Trophoblast cell (in vitro differentiated cells and primary cell): ENCODE measurements at regions not wholly inside any gene's neighbourhood (a gene's known extent, or its start where the extent isn't known, plus 50 kb on each side); places are given as distances from the start of the nearest gene placed in this dataset.
A peak's percentile ranks its signal among the peaks of the same experiment; 100 is the strongest.

Source experiments
- DNase-seq, 2 donors: peaks; one replicate each; pipeline ENCODE4 v3.0.0-alpha.2; 2016
- H2AFZ ChIP-seq: 2 replicates; pipeline ENCODE4 v1.6.1; 2013; ENCODE audit warnings: low read length, moderate library complexity, mild to moderate bottlenecking; ENCODE audit not compliant: insufficient read depth, poor library complexity
- H2AK5ac ChIP-seq: 2 replicates; pipeline ENCODE4 v1.6.1; 2013; ENCODE audit warnings: mild to moderate bottlenecking, low read length
- H2BK120ac ChIP-seq: 2 replicates; pipeline ENCODE4 v1.6.1; 2013; ENCODE audit warnings: low read length, mild to moderate bottlenecking, moderate library complexity; ENCODE audit not compliant: insufficient read depth, poor library complexity
- H2BK12ac ChIP-seq: 2 replicates; pipeline ENCODE4 v1.6.1; 2013; ENCODE audit warnings: mild to moderate bottlenecking, low read length, moderate library complexity
- H2BK5ac ChIP-seq: 2 replicates; pipeline ENCODE4 v1.6.1; 2013; ENCODE audit warnings: low read length, low read depth, moderate library complexity, mild to moderate bottlenecking; ENCODE audit not compliant: poor library complexity
- H3K14ac ChIP-seq: 2 replicates; pipeline ENCODE4 v1.6.1; 2013; ENCODE audit warnings: mild to moderate bottlenecking, low read length
- H3K18ac ChIP-seq: 2 replicates; pipeline ENCODE4 v1.6.1; 2013; ENCODE audit warnings: mild to moderate bottlenecking, low read length
- H3K23ac ChIP-seq: 2 replicates; pipeline ENCODE4 v1.6.1; 2013; ENCODE audit warnings: low read length
- H3K27ac ChIP-seq: 2 replicates; pipeline ENCODE4 v1.5.1; 2013; ENCODE audit warnings: low read depth, mild to moderate bottlenecking, inconsistent platforms, low read length, moderate library complexity
- H3K27me3 ChIP-seq: 2 replicates; pipeline ENCODE4 v1.6.1; 2013; ENCODE audit warnings: inconsistent platforms, mild to moderate bottlenecking, low read length, moderate library complexity; ENCODE audit not compliant: insufficient read depth
- H3K36me3 ChIP-seq, 2 experiments: 1 replicate in 1 of 2; 2 replicates in 1 of 2; pipeline ENCODE4 v1.6.1; 2013; ENCODE audit warnings: low read length in 2 of 2, mild to moderate bottlenecking in 2 of 2, moderate library complexity in 1 of 2; ENCODE audit not compliant: insufficient read depth in 2 of 2, control insufficient read depth in 1 of 2
- H3K4ac ChIP-seq: 2 replicates; pipeline ENCODE4 v1.6.1; 2013; ENCODE audit warnings: low read depth, mild to moderate bottlenecking, low read length, moderate library complexity
- H3K4me1 ChIP-seq, 2 experiments: 1 replicate in 1 of 2; 2 replicates in 1 of 2; pipeline ENCODE4 v1.6.1; 2013; ENCODE audit warnings: low read length in 2 of 2, mild to moderate bottlenecking in 2 of 2, moderate library complexity in 1 of 2; ENCODE audit not compliant: insufficient read depth in 2 of 2, control insufficient read depth in 1 of 2
- H3K4me2 ChIP-seq: 2 replicates; pipeline ENCODE4 v1.6.1; 2013; ENCODE audit warnings: inconsistent platforms, mild to moderate bottlenecking, low read length, moderate library complexity
- H3K4me3 ChIP-seq: 2 replicates; pipeline ENCODE4 v1.5.1; 2013; ENCODE audit warnings: mild to moderate bottlenecking, low read depth, low read length, inconsistent platforms
- H3K79me1 ChIP-seq: one replicate; pipeline ENCODE4 v1.6.1; 2013; ENCODE audit warnings: low read length
- H3K79me2 ChIP-seq: 2 replicates; pipeline ENCODE4 v1.6.1; 2013; ENCODE audit warnings: low read length, mild to moderate bottlenecking; ENCODE audit not compliant: control insufficient read depth, insufficient read depth, poor library complexity
- H3K9ac ChIP-seq: 2 replicates; pipeline ENCODE4 v1.6.1; 2013; ENCODE audit warnings: mild to moderate bottlenecking, low read length
- H3K9me3 ChIP-seq: 2 replicates; pipeline ENCODE4 v1.6.1; 2013; ENCODE audit warnings: low read depth, mild to moderate bottlenecking, control low read depth, inconsistent platforms, low read length; ENCODE audit not compliant: insufficient read depth
- H4K12ac ChIP-seq: 2 replicates; pipeline ENCODE4 v1.6.1; 2013; ENCODE audit warnings: low read depth, mild to moderate bottlenecking, low read length, moderate library complexity
- H4K8ac ChIP-seq: 2 replicates; pipeline ENCODE4 v1.6.1; 2013; ENCODE audit warnings: low read depth, mild to moderate bottlenecking, low read length, moderate library complexity
- H4K91ac ChIP-seq: one replicate; pipeline ENCODE4 v1.6.1; 2013; ENCODE audit warnings: low read depth, mild to moderate bottlenecking, low read length, moderate library complexity
- WGBS: extraction: QIAGEN DNeasy Blood & Tissue Kit; methylation state at CpG from one replicate; pipeline ENCODE4 v1.1.7; 2013; ENCODE audit warnings: missing lambda C conversion rate; ENCODE audit not compliant: insufficient read length, insufficient coverage; ENCODE audit errors: extremely low coverage; 5-methylcytosine and 5-hydroxymethylcytosine counted together

DNA sequence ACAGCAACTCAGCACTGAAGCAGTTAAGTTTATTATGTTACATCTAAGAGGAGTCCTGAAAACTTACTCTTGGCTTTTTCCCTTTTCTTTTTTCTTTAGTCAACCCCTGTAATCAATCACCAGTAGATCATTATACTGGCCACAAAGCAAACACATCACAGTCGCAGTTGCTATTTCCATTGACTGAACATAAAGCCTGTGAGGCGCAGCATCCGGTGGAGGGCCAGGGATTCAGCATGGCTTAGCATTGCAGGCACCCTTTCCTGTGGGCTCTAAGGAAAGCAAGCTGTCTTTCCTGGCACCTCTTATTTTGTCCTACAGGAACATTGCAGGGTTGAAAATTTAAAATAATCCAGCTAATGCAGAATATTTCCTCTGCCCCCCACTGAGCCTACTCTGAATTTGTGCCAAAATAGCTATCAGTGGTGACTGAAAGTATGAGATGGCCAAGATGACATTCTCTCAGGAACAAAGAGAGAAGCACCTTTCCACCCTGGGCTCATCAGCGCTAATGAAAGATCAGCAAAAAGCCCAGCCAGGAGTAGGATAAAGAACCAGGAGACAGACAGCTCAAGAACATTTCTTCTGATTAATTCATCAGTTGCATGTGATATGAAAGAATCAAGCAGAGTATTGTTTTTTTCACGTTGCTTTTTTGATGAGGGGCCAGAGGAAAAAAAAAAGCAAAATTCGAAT is 85.3 kb upstream of the SULT1C3 start:
- no peak overlapping the region for H3K23ac ChIP-seq
- no peak overlapping the region for H2BK5ac ChIP-seq
- no peaks in the 10 kb centered on the region for H3K36me3 ChIP-seq
- no peak overlapping the region for H4K12ac ChIP-seq
- no CpG with 5 or more reads among the region's 6 CpGs for WGBS
- no peak overlapping the region for H3K27ac ChIP-seq
- H3K18ac ChIP-seq, result no peak overlapping the region
- no peak overlapping the region for H3K4me2 ChIP-seq
- no peak for DNase-seq
- H2AK5ac ChIP-seq, result no peak overlapping the region
- H3K4ac ChIP-seq, result no peak overlapping the region
- H3K79me1 ChIP-seq, result no peaks in the 10 kb centered on the region
- H2AFZ ChIP-seq, result no peak overlapping the region
- H3K79me2 ChIP-seq, result no peaks in the 10 kb centered on the region
- H3K14ac ChIP-seq, result no peak overlapping the region
- H2BK120ac ChIP-seq, result peak overlapping the region; percentile 60
- no peak overlapping the region for H3K9ac ChIP-seq
- no peaks in the 10 kb centered on the region for H3K27me3 ChIP-seq
- no peaks in the 10 kb centered on the region for H3K9me3 ChIP-seq
- no peak overlapping the region for H4K8ac ChIP-seq
- H3K4me3 ChIP-seq, result no peak overlapping the region
- no peak overlapping the region for H2BK12ac ChIP-seq
- no peak overlapping the region for H4K91ac ChIP-seq
- no peaks in the 10 kb centered on the region for H3K4me1 ChIP-seq

GRCh38 chr2:108161298-108161697 is 78.5 kb upstream of the SULT1C3 start:
- DNase-seq, result peak in 1 of 2 donors; percentile 47
- no peak overlapping the region for H3K18ac ChIP-seq
- WGBS, result no CpG with 5 or more reads among the region's 1 CpG
- H3K36me3 ChIP-seq, result no peaks in the 10 kb centered on the region
- H4K8ac ChIP-seq, result no peak overlapping the region
- no peak overlapping the region for H4K91ac ChIP-seq
- H3K79me1 ChIP-seq, result no peaks in the 10 kb centered on the region
- no peaks in the 10 kb centered on the region for H3K4me1 ChIP-seq
- no peak overlapping the region for H3K4me2 ChIP-seq
- no peak overlapping the region for H2AFZ ChIP-seq
- H3K27ac ChIP-seq, result no peak overlapping the region
- H3K9ac ChIP-seq, result no peak overlapping the region
- H2BK120ac ChIP-seq, result no peak overlapping the region
- no peaks in the 10 kb centered on the region for H3K27me3 ChIP-seq
- no peak overlapping the region for H3K4me3 ChIP-seq
- no peak overlapping the region for H4K12ac ChIP-seq
- no peak overlapping the region for H2AK5ac ChIP-seq
- H3K79me2 ChIP-seq, result no peaks in the 10 kb centered on the region
- H3K4ac ChIP-seq, result no peak overlapping the region
- no peak overlapping the region for H2BK5ac ChIP-seq
- H2BK12ac ChIP-seq, result no peak overlapping the region
- H3K9me3 ChIP-seq, result no peaks in the 10 kb centered on the region
- no peak overlapping the region for H3K23ac ChIP-seq
- H3K14ac ChIP-seq, result no peak overlapping the region

DNA sequence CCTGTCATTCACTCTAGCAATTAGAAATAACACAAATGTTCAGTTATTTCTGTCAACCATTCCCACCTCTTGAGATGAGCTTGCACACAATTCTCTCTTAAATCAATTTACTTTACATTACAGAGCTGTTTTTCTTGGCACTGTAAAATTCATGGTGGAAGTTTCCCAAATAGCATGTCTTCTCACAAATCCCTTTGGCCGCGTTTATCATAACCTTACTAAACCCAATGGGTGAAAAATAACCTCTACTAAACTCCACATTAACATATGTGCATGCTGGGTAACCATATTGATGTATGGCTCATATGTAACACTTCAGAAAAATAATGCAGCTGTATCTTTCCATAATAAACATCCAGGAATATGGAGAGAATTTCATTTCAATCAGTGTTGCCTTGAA is 75.5 kb upstream of the SULT1C3 start:
- no peak overlapping the region for H3K18ac ChIP-seq

DNA sequence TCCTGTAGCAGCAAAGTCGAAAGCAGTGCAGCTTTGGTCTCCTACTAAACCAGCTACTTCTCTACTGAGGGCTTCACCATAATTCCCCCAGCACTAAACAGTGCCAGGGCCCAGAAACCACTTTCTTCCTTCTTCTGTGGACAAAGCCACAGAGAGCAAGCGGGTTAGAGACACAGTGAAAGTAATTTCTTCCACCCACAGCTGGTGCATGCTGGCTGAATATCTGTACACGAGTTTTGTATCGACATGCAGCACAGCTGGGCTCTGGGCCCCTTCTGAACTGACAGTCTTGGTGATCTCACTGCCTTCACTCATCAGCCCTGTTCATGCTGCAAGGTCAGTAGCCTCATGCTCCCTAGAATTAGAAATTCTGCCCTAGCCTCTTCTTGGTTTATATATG is 74.0 kb upstream of the SULT1C3 start:
- Histone ChIP-seq H4K8ac (no peak overlapping the region), H3K36me3 (no peaks in the 10 kb centered on the region), H3K14ac (no peak overlapping the region), H3K4ac (no peak overlapping the region), H3K27me3 (no peaks in the 10 kb centered on the region), H3K23ac (no peak overlapping the region), H3K79me2 (no peaks in the 10 kb centered on the region), H2BK5ac (no peak overlapping the region), H2AK5ac (no peak overlapping the region), H2AFZ (no peak overlapping the region), H3K4me1 (no peaks in the 10 kb centered on the region), H4K91ac (no peak overlapping the region), H3K27ac (no peak overlapping the region), H3K4me3 (no peak overlapping the region), H3K9ac (no peak overlapping the region), H3K79me1 (no peaks in the 10 kb centered on the region), H4K12ac (no peak overlapping the region), H2BK120ac (no peak overlapping the region), H3K9me3 (no peaks in the 10 kb centered on the region), H3K18ac (no peak overlapping the region), H2BK12ac (no peak overlapping the region), H3K4me2 (no peak overlapping the region)
- no peak for DNase-seq
- WGBS, result no CpG with 5 or more reads among the region's 4 CpGs

More for the DNA sequence above, 75.5 kb upstream of the SULT1C3 start:
- H3K27ac ChIP-seq, result no peak overlapping the region
- H2AFZ ChIP-seq, result no peak overlapping the region
- WGBS, result no CpG with 5 or more reads among the region's 2 CpGs
- no peak overlapping the region for H2AK5ac ChIP-seq
- no peak overlapping the region for H2BK120ac ChIP-seq
- H3K4me1 ChIP-seq, result no peaks in the 10 kb centered on the region
- H3K4me2 ChIP-seq, result no peak overlapping the region
- no peak overlapping the region for H2BK12ac ChIP-seq
- no peak overlapping the region for H4K91ac ChIP-seq
- no peak overlapping the region for H4K12ac ChIP-seq
- H3K79me2 ChIP-seq, result no peaks in the 10 kb centered on the region
- no peaks in the 10 kb centered on the region for H3K36me3 ChIP-seq
- H3K23ac ChIP-seq, result no peak overlapping the region
- no peak overlapping the region for H4K8ac ChIP-seq
- H3K9me3 ChIP-seq, result no peaks in the 10 kb centered on the region
- no peak overlapping the region for H3K4ac ChIP-seq
- H3K4me3 ChIP-seq, result no peak overlapping the region
- H3K14ac ChIP-seq, result no peak overlapping the region
- no peak overlapping the region for H2BK5ac ChIP-seq
- no peaks in the 10 kb centered on the region for H3K27me3 ChIP-seq
- no peak for DNase-seq
- H3K79me1 ChIP-seq, result no peaks in the 10 kb centered on the region
- H3K9ac ChIP-seq, result no peak overlapping the region
